Body of pancreas (tissue), 4 donors: ENCODE measurements at regions not wholly inside any gene's neighbourhood (a gene's known extent, or its start where the extent isn't known, plus 50 kb on each side); places are given as distances from the start of the nearest gene placed in this dataset.

Source experiments
- ATAC-seq: fragments of 150-250 bp; one replicate; pipeline ENCODE4 v1.9.1; 2016
- DNase-seq, 4 donors: peaks; one replicate each; pipeline ENCODE4 v3.0.0-alpha.2; 2019
- H3K27ac ChIP-seq, 4 donors: fragments of 200-600 bp; sonication (generic); 1 replicate in 3 of 4; 2 replicates in 1 of 4; pipeline versions ENCODE4 v1.5.1 to v1.6.1; 2016 to 2019; ENCODE audit warnings: mild to moderate bottlenecking in 1 of 4, mixed read lengths in 1 of 4, moderate library complexity in 1 of 4
- H3K27me3 ChIP-seq, 2 donors: fragments of 200-600 bp; sonication (generic); one replicate each; pipeline ENCODE4 v1.6.0; 2016; ENCODE audit warnings: mild to moderate bottlenecking in 1 of 2
- H3K36me3 ChIP-seq, 2 donors: fragments of 200-600 bp; sonication (generic); replicated peaks in 1 of 2; 2 replicates each; pipeline ENCODE4 v1.5.1; 2016; ENCODE audit warnings: low read depth in 2 of 2; ENCODE audit not compliant: insufficient read depth in 1 of 2
- H3K4me1 ChIP-seq: fragments of 200-600 bp; sonication (generic); one replicate; pipeline ENCODE4 v1.6.0; 2016
- H3K4me3 ChIP-seq, 2 donors: fragments of 200-600 bp; sonication (generic); 1 replicate in 1 of 2; 2 replicates in 1 of 2; pipeline ENCODE4 v1.5.1; 2016 to 2019
- H3K9me3 ChIP-seq, 3 donors: fragments of 200-600 bp; sonication (generic); 1 replicate in 2 of 3; 2 replicates in 1 of 3; pipeline ENCODE4 v1.5.1; 2016
- POLR2A ChIP-seq, 3 donors: fragments of 450-650 bp; IDR thresholded peaks; one replicate each; pipeline ENCODE4 v1.6.1; 2016; ENCODE audit warnings: antibody characterized with exemption in 3 of 3, mild to moderate bottlenecking in 2 of 3
- WGBS, 2 donors: methylation state at CpG; one replicate each; pipeline ENCODE4 v1.1.5; 2017; 5-methylcytosine and 5-hydroxymethylcytosine counted together
- intact Hi-C: fragments of 100-400 bp; cut with DNase I; formaldehyde crosslinking; loops from one replicate; pipeline ENCODE4 v1.15.1; 2023
- TF ChIP-seq, protein P1 (sequence below), 7 experiments: fragments of 450-650 bp in 4 of 7; fragments of 200-600 bp in 3 of 7; sonication (generic) in 3 of 7; IDR thresholded peaks; one replicate each; pipeline ENCODE4 v1.5.1; 2016 to 2019; ENCODE audit warnings: antibody characterized with exemption in 7 of 7

DNA sequence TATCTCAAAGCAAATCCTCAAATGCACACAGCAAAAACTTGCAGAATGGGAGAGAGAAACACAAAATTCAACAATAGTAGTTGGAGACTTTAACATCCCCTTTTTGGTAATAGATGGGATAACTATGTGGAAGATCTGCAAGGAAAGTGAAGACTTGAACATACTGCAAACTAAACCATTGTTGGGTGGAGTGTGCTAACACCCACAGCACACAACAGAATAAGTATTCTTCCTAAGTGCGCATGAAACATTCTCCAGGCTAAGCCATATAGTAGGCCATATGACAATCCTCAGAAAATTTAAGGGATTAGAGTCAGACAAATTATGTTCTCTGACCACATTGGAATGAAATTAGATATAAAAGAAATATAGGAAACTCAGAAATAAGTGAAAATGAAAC, 230.6 kb downstream of the FBXO15 start:
- no peaks in the 10 kb centered on the region for H3K27me3 ChIP-seq
- TF ChIP-seq, protein P1, sequence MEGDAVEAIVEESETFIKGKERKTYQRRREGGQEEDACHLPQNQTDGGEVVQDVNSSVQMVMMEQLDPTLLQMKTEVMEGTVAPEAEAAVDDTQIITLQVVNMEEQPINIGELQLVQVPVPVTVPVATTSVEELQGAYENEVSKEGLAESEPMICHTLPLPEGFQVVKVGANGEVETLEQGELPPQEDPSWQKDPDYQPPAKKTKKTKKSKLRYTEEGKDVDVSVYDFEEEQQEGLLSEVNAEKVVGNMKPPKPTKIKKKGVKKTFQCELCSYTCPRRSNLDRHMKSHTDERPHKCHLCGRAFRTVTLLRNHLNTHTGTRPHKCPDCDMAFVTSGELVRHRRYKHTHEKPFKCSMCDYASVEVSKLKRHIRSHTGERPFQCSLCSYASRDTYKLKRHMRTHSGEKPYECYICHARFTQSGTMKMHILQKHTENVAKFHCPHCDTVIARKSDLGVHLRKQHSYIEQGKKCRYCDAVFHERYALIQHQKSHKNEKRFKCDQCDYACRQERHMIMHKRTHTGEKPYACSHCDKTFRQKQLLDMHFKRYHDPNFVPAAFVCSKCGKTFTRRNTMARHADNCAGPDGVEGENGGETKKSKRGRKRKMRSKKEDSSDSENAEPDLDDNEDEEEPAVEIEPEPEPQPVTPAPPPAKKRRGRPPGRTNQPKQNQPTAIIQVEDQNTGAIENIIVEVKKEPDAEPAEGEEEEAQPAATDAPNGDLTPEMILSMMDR (IDR thresholded peaks at IDR 0.05), result no peak
- no peak for TF ChIP-seq POLR2A (IDR thresholded peaks at IDR 0.05)
- H3K27ac ChIP-seq, result no peak overlapping the region
- H3K4me3 ChIP-seq, result no peak overlapping the region
- no peak for DNase-seq
- no peaks in the 10 kb centered on the region for H3K36me3 ChIP-seq
- H3K9me3 ChIP-seq, result no peaks in the 10 kb centered on the region
- 83 to 88% methylated on average over 1 of the region's 1 CpG for WGBS, 2 donors
- ATAC-seq, result no peak
- intact Hi-C loops, result no loop called here
- H3K4me1 ChIP-seq, result no peaks in the 10 kb centered on the region

DNA sequence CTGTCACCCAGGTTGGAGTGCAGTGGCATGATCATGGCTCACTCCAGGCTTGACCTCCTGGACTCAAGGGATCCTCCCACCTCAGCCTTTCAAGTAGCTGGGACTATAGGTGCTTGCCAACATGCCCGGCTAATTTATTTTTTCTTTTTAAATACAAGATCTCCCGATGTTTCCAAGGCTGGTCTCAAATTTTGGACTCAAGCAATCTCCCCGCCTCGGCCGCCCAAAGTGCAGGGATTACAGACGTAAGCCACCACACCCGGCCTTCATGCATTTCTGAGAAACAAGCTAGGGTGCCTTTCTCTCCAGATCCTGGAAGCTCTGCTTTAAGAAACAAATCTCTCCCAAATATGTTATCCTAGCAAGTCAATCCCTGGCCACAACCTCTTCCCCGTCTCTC, 234.1 kb downstream of the FBXO15 start:
- TF ChIP-seq, protein P1 (IDR thresholded peaks at IDR 0.05), result no peak
- no peak for TF ChIP-seq POLR2A (IDR thresholded peaks at IDR 0.05)
- no peaks in the 10 kb centered on the region for H3K9me3 ChIP-seq
- intact Hi-C loops, result no loop called here
- WGBS, 2 donors, result 68 to 71% methylated on average over 8 of the region's 8 CpGs
- H3K4me3 ChIP-seq, result no peak overlapping the region
- no peak for DNase-seq
- H3K36me3 ChIP-seq, result no peaks in the 10 kb centered on the region
- H3K27ac ChIP-seq, result no peak overlapping the region
- no peak for ATAC-seq
- no peaks in the 10 kb centered on the region for H3K27me3 ChIP-seq
- H3K4me1 ChIP-seq, result no peaks in the 10 kb centered on the region

DNA sequence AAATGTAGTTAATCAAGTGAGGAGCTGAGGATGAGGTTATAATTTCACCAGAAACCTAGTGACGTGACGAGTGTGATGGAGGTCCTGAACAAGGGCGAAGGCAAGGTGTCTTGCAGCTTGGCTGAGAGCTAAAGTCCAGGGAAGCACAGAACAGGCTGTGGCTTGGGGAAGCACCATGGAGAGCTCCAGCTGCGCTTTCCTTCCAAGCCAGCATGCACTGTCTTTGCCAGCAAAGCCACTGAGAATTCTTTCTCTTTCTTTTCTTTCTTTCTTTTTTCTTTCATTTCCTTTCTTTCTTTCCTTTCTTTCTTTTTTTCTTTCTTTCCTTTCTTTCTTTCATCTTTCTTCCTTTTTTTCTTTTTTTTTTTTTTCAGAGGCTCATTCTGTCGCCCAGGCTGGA, 239.3 kb downstream of the FBXO15 start:
- Histone ChIP-seq H3K9me3 (no peaks in the 10 kb centered on the region), H3K4me1 (no peaks in the 10 kb centered on the region), H3K36me3 (no peaks in the 10 kb centered on the region), H3K27ac (no peak overlapping the region), H3K4me3 (no peak overlapping the region), H3K27me3 (no peaks in the 10 kb centered on the region)
- no peak for TF ChIP-seq POLR2A (IDR thresholded peaks at IDR 0.05)
- TF ChIP-seq, protein P1 (IDR thresholded peaks at IDR 0.05), result no peak
- ATAC-seq (no peak), DNase-seq (no peak)
- intact Hi-C loops, result no loop called here
- WGBS, 2 donors, result 33 to 37% methylated on average over 5 of the region's 5 CpGs

DNA sequence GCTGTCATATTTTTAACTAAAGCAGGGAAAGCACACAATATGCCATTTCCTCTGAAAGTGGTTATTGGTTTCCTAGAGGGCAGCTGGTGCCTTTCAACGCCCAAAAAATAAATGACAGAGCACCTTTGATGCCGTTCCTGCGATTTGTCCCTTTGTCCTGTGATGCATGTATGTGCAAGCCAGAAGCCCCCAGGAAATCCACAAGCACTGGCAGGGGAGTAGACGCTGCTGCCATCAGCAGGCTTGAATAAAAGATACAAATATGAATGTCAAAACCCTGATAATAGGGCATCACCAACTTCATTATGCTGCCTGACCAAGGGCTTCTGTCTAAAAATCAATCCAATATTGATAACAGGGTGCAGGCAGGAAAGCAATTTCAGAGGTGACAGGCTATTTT, 246.1 kb downstream of the FBXO15 start:
- intact Hi-C loops, result no loop called here
- 18 to 28% methylated on average over 4 of the region's 4 CpGs for WGBS, 2 donors
- no peak overlapping the region for H3K4me3 ChIP-seq
- H3K9me3 ChIP-seq, result no peaks in the 10 kb centered on the region
- no peak for DNase-seq
- TF ChIP-seq, protein P1 (IDR thresholded peaks at IDR 0.05), result no peak
- TF ChIP-seq POLR2A (IDR thresholded peaks at IDR 0.05), result no peak
- no peak for ATAC-seq
- no peaks in the 10 kb centered on the region for H3K27me3 ChIP-seq
- H3K4me1 ChIP-seq, result no peaks in the 10 kb centered on the region
- no peaks in the 10 kb centered on the region for H3K36me3 ChIP-seq
- H3K27ac ChIP-seq, result no peak overlapping the region

DNA sequence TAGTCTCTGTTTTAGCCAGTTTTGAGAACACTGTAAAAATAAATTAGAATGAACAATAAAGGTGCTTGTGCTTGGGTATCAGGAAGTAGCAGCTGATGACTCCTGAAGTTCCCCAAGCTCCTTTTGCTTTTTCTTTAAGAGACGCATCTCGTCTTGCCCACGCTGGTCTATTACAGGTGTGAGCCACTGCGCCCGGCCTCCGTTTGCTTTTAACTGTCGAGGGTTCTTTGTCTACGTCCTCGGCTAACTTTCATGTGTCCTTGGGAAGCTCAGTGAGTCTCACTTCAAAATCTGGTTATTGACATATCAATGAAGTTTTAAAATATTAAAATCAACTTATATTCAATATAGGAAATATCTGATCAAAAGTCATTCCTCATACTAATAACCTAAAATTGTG, 246.5 kb downstream of the FBXO15 start:
- DNase-seq (no peak), ATAC-seq (no peak)
- H3K4me1 ChIP-seq, result no peaks in the 10 kb centered on the region
- H3K36me3 ChIP-seq, result no peaks in the 10 kb centered on the region
- no peaks in the 10 kb centered on the region for H3K9me3 ChIP-seq
- no peaks in the 10 kb centered on the region for H3K27me3 ChIP-seq
- WGBS, 2 donors, result 47 to 49% methylated on average over 9 of the region's 9 CpGs
- intact Hi-C loops, result no loop called here
- H3K27ac ChIP-seq, result no peak overlapping the region
- TF ChIP-seq POLR2A (IDR thresholded peaks at IDR 0.05), result no peak
- TF ChIP-seq, protein P1 (IDR thresholded peaks at IDR 0.05), result no peak
- H3K4me3 ChIP-seq, result no peak overlapping the region
